ENCODE measurements at regions not wholly inside any gene's neighbourhood (a gene's known extent, or its start where the extent isn't known, plus 50 kb on each side); places are given as distances from the start of the nearest gene placed in this dataset.

- TF ChIP-seq CTCF (conservative IDR thresholded peaks at IDR 0.05 in 1 of 2, IDR thresholded peaks at IDR 0.05 in 1 of 2; ENCODE audit: extremely low read depth in 1 of 2, insufficient read depth in 1 of 2, low read depth in 1 of 2, low read length in 2 of 2) (no peak), EZH2 (IDR thresholded peaks at IDR 0.05; ENCODE audit: borderline replicate concordance, low read length) (no peak)
Measured at GRCh38 chr10:20521186-20521585, 375.9 kb downstream of the NEBL start.

Measured in mammary epithelial cell (primary cell).